OCI-LY1 (cell line): ENCODE measurements at regions not wholly inside any gene's neighbourhood (a gene's known extent, or its start where the extent isn't known, plus 50 kb on each side); places are given as distances from the start of the nearest gene placed in this dataset.

ENCODE experiments used
- H2AFZ ChIP-seq: fragments of 200-600 bp; sonication (generic), shearing (Covaris generic); 2 replicates; pipeline ENCODE4 v1.6.0; 2014; ENCODE audit warnings: antibody characterized with exemption, mild to moderate bottlenecking, low read length
- H3F3A ChIP-seq: fragments of 200-600 bp; sonication (generic), shearing (Covaris generic); 2 replicates; pipeline ENCODE4 v1.6.0; 2014; ENCODE audit warnings: mild to moderate bottlenecking, antibody characterized with exemption, low read length, moderate library complexity; ENCODE audit not compliant: insufficient read depth
- H3K27ac ChIP-seq: fragments of 200-600 bp; sonication (generic); 2 replicates; pipeline ENCODE4 v1.5.1; 2014; ENCODE audit warnings: low read length, mixed run types, mild to moderate bottlenecking, low read depth; ENCODE audit not compliant: poor library complexity, severe bottlenecking
- H3K27me3 ChIP-seq: fragments of 200-600 bp; sonication (generic); 2 replicates; pipeline ENCODE4 v1.6.0; 2014; ENCODE audit warnings: antibody characterized with exemption, mild to moderate bottlenecking, low read length, moderate library complexity; ENCODE audit not compliant: insufficient read depth
- H3K36me3 ChIP-seq: fragments of 200-600 bp; sonication (generic); 2 replicates; pipeline ENCODE4 v1.6.1; 2014; ENCODE audit warnings: mild to moderate bottlenecking, antibody characterized with exemption, low read length, moderate library complexity, mixed read lengths; ENCODE audit not compliant: insufficient read depth
- H3K4me1 ChIP-seq: fragments of 200-600 bp; sonication (generic); 2 replicates; pipeline ENCODE4 v1.5.1; 2014; ENCODE audit warnings: mild to moderate bottlenecking, low read length, moderate library complexity; ENCODE audit not compliant: insufficient read depth, severe bottlenecking
- H3K4me2 ChIP-seq: fragments of 200-600 bp; sonication (generic), shearing (Covaris generic); 2 replicates; pipeline ENCODE4 v1.6.1; 2014; ENCODE audit warnings: low read length
- H3K4me3 ChIP-seq: fragments of 200-600 bp; sonication (generic); 2 replicates; pipeline ENCODE4 v1.5.1; 2014; ENCODE audit warnings: low read length, low read depth, mild to moderate bottlenecking, mixed read lengths; ENCODE audit not compliant: poor library complexity, severe bottlenecking
- H3K79me2 ChIP-seq: fragments of 200-600 bp; shearing (Covaris generic); 2 replicates; pipeline ENCODE4 v1.6.1; 2016; ENCODE audit warnings: mixed run types, low read length, mixed read lengths; ENCODE audit not compliant: insufficient read depth
- H3K9ac ChIP-seq: fragments of 200-600 bp; sonication (generic), shearing (Covaris generic); 2 replicates; pipeline ENCODE4 v1.6.1; 2014; ENCODE audit warnings: mild to moderate bottlenecking, low read length, mixed read lengths
- H3K9me2 ChIP-seq: fragments of 200-600 bp; sonication (generic), shearing (Covaris generic); 2 replicates; pipeline ENCODE4 v1.6.1; 2014; ENCODE audit warnings: low read depth, mild to moderate bottlenecking, low read length, mixed read lengths
- H3K9me3 ChIP-seq: fragments of 200-600 bp; shearing (Covaris generic); 2 replicates; pipeline ENCODE4 v1.6.1; 2014; ENCODE audit warnings: low read length, mixed read lengths
- H4K20me1 ChIP-seq: fragments of 200-600 bp; sonication (generic), shearing (Covaris generic); 2 replicates; pipeline ENCODE4 v1.6.0; 2016; ENCODE audit warnings: mild to moderate bottlenecking, low read length; ENCODE audit not compliant: insufficient read depth
- CTCF ChIP-seq: fragments of 200-600 bp; sonication (generic), shearing (Covaris generic); IDR thresholded peaks from 2 replicates; pipeline ENCODE4 v1.5.1; 2017; ENCODE audit warnings: mild to moderate bottlenecking, antibody characterized with exemption, low read length, moderate library complexity, mixed read lengths
- EZH2 ChIP-seq: fragments of 200-600 bp; sonication (generic), shearing (Covaris generic); IDR thresholded peaks from 2 replicates; pipeline ENCODE4 v1.8.0; 2017; ENCODE audit warnings: borderline replicate concordance, mixed run types, mild to moderate bottlenecking, antibody characterized with exemption, low read length, moderate library complexity, mixed read lengths

- H3K4me1 ChIP-seq, result no peaks in the 10 kb centered on the region
- no peaks in the 10 kb centered on the region for H4K20me1 ChIP-seq
- H2AFZ ChIP-seq, result no peak overlapping the region
- no peaks in the 10 kb centered on the region for H3F3A ChIP-seq
- H3K9me3 ChIP-seq, result no peaks in the 10 kb centered on the region
- no peaks in the 10 kb centered on the region; the same call in 1 of the 2 replicates for H3K27me3 ChIP-seq
- H3K79me2 ChIP-seq, result no peaks in the 10 kb centered on the region
- no peak overlapping the region for H3K4me3 ChIP-seq
- H3K27ac ChIP-seq, result no peak overlapping the region
- no peak overlapping the region for H3K4me2 ChIP-seq
- no peaks in the 10 kb centered on the region for H3K9me2 ChIP-seq
- TF ChIP-seq CTCF (no peak), EZH2 (no peak)
- H3K9ac ChIP-seq, result no peak overlapping the region
- H3K36me3 ChIP-seq, result no peaks in the 10 kb centered on the region
These were observed 236.9 kb downstream of the COL4A1 start for GRCh38 chr13:110070046-110070445.

- Histone ChIP-seq H3K9me3 (no peaks in the 10 kb centered on the region), H2AFZ (no peak overlapping the region), H3F3A (no peaks in the 10 kb centered on the region), H3K4me1 (no peaks in the 10 kb centered on the region), H3K4me3 (no peak overlapping the region), H3K79me2 (no peaks in the 10 kb centered on the region), H3K4me2 (no peak overlapping the region), H3K9me2 (no peaks in the 10 kb centered on the region), H4K20me1 (no peaks in the 10 kb centered on the region), H3K27ac (no peak overlapping the region), H3K27me3 (no peaks in the 10 kb centered on the region; the same call in 1 of the 2 replicates), H3K36me3 (no peaks in the 10 kb centered on the region), H3K9ac (no peak overlapping the region)
- TF ChIP-seq EZH2 (no peak), CTCF (no peak)
These were observed 238.8 kb downstream of the COL4A1 start for GRCh38 chr13:110068176-110068473.

- H3K4me3 ChIP-seq, result no peak overlapping the region
- H3K9ac ChIP-seq, result no peak overlapping the region
- no peaks in the 10 kb centered on the region for H3K4me1 ChIP-seq
- no peaks in the 10 kb centered on the region for H3K79me2 ChIP-seq
- H4K20me1 ChIP-seq, result no peaks in the 10 kb centered on the region
- TF ChIP-seq EZH2, result no peak
- no peak for TF ChIP-seq CTCF
- H3K36me3 ChIP-seq, result no peaks in the 10 kb centered on the region
- H3K9me2 ChIP-seq, result no peaks in the 10 kb centered on the region
- H3K9me3 ChIP-seq, result no peaks in the 10 kb centered on the region
- H3K4me2 ChIP-seq, result no peak overlapping the region
- H3K27me3 ChIP-seq, result no peaks in the 10 kb centered on the region; the same call in 1 of the 2 replicates
- no peak overlapping the region for H3K27ac ChIP-seq
- H3F3A ChIP-seq, result no peaks in the 10 kb centered on the region
- H2AFZ ChIP-seq, result no peak overlapping the region
These were observed 239.4 kb downstream of the COL4A1 start for GRCh38 chr13:110067355-110068175.
